ENCODE measurements at regions not wholly inside any gene's neighbourhood (a gene's known extent, or its start where the extent isn't known, plus 50 kb on each side); places are given as distances from the start of the nearest gene placed in this dataset.
A peak's percentile ranks its signal among the peaks of the same experiment; 100 is the strongest.

- H3K4me3 ChIP-seq (ENCODE audit: low read depth, low read length), result no peak overlapping the region
- no peak for TF ChIP-seq CTCF (IDR thresholded peaks at IDR 0.05; ENCODE audit: insufficient read depth, low read length)
- DNase-seq (ENCODE audit: low read depth), result no peak
These were observed 417.7 kb upstream of the USP24 start for GRCh38 chr1:55632906-55633305.

GRCh38 chr1:55632058-55632457 lies 416.9 kb upstream of the USP24 start:
- DNase-seq (ENCODE audit: low read depth), result peak; percentile 93
- TF ChIP-seq CTCF (IDR thresholded peaks at IDR 0.05; ENCODE audit: insufficient read depth, low read length), result no peak
- no peak overlapping the region for H3K4me3 ChIP-seq (ENCODE audit: low read depth, low read length)

GRCh38 chr1:55631509-55631908 lies 416.3 kb upstream of the USP24 start:
- peak; percentile 64 for DNase-seq (ENCODE audit: low read depth)
- TF ChIP-seq CTCF (IDR thresholded peaks at IDR 0.05; ENCODE audit: insufficient read depth, low read length), result no peak

GRCh38 chr1:55626326-55626725 lies 411.2 kb upstream of the USP24 start:
- no peak overlapping the region for H3K4me3 ChIP-seq (ENCODE audit: low read depth, low read length)
- TF ChIP-seq CTCF (IDR thresholded peaks at IDR 0.05; ENCODE audit: insufficient read depth, low read length), result no peak
- peak; percentile 56 for DNase-seq (ENCODE audit: low read depth)

More at GRCh38 chr1:55631509-55631908, 416.3 kb upstream of the USP24 start:
- H3K4me3 ChIP-seq (ENCODE audit: low read depth, low read length), result no peak overlapping the region

GRCh38 chr1:55624766-55625165 lies 409.6 kb upstream of the USP24 start:
- no peak for DNase-seq (ENCODE audit: low read depth)
- no peak for TF ChIP-seq CTCF (IDR thresholded peaks at IDR 0.05; ENCODE audit: insufficient read depth, low read length)
- no peak overlapping the region for H3K4me3 ChIP-seq (ENCODE audit: low read depth, low read length)

GRCh38 chr1:55623311-55623710 lies 408.1 kb upstream of the USP24 start:
- no peak overlapping the region for H3K4me3 ChIP-seq (ENCODE audit: low read depth, low read length)
- DNase-seq (ENCODE audit: low read depth), result peak; percentile 99
- no peak for TF ChIP-seq CTCF (IDR thresholded peaks at IDR 0.05; ENCODE audit: insufficient read depth, low read length)

GRCh38 chr1:55622074-55622473 lies 406.9 kb upstream of the USP24 start:
- DNase-seq (ENCODE audit: low read depth), result no peak
- no peak overlapping the region for H3K4me3 ChIP-seq (ENCODE audit: low read depth, low read length)
- TF ChIP-seq CTCF (IDR thresholded peaks at IDR 0.05; ENCODE audit: insufficient read depth, low read length), result no peak
